ENCODE measurements at regions not wholly inside any gene's neighbourhood (a gene's known extent, or its start where the extent isn't known, plus 50 kb on each side); places are given as distances from the start of the nearest gene placed in this dataset.

DNA sequence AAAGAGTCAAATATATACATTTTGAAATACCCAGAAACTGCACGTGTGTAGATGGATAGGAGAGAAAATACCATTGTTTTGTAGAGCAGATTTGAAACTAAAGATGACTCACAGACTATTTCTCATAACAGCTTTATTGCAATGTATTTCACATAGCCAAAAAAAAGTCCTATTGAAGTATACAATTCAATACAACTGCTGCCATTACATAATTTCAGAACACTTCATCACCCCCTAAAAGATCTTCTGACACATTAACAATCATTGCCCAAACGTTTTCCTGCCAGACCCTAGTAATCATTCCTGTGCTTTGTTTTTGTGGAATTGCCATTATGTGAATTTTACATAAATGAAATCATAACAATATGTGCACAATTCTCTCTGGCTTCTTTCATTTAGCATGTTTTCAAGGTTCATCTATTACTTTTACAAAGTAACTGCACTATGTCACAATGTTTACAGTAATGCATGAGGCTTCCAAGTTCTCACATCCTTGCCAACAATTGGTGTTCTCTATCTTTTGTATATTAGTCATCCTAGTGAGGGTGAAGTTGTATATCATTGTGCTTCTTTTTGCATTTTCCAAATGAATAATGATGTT, 378.6 kb upstream of the CWC22 start:
- TF ChIP-seq, protein P1, sequence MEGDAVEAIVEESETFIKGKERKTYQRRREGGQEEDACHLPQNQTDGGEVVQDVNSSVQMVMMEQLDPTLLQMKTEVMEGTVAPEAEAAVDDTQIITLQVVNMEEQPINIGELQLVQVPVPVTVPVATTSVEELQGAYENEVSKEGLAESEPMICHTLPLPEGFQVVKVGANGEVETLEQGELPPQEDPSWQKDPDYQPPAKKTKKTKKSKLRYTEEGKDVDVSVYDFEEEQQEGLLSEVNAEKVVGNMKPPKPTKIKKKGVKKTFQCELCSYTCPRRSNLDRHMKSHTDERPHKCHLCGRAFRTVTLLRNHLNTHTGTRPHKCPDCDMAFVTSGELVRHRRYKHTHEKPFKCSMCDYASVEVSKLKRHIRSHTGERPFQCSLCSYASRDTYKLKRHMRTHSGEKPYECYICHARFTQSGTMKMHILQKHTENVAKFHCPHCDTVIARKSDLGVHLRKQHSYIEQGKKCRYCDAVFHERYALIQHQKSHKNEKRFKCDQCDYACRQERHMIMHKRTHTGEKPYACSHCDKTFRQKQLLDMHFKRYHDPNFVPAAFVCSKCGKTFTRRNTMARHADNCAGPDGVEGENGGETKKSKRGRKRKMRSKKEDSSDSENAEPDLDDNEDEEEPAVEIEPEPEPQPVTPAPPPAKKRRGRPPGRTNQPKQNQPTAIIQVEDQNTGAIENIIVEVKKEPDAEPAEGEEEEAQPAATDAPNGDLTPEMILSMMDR (conservative IDR thresholded peaks at IDR 0.05; ENCODE audit: low read depth, low read length), result no peak
- no peak for TF ChIP-seq EZH2 (IDR thresholded peaks at IDR 0.05; ENCODE audit: borderline replicate concordance, low read depth, low read length, poor library complexity, severe bottlenecking)

Data from A673 (cell line).